ENCODE measurements at regions not wholly inside any gene's neighbourhood (a gene's known extent, or its start where the extent isn't known, plus 50 kb on each side); places are given as distances from the start of the nearest gene placed in this dataset.

DNA sequence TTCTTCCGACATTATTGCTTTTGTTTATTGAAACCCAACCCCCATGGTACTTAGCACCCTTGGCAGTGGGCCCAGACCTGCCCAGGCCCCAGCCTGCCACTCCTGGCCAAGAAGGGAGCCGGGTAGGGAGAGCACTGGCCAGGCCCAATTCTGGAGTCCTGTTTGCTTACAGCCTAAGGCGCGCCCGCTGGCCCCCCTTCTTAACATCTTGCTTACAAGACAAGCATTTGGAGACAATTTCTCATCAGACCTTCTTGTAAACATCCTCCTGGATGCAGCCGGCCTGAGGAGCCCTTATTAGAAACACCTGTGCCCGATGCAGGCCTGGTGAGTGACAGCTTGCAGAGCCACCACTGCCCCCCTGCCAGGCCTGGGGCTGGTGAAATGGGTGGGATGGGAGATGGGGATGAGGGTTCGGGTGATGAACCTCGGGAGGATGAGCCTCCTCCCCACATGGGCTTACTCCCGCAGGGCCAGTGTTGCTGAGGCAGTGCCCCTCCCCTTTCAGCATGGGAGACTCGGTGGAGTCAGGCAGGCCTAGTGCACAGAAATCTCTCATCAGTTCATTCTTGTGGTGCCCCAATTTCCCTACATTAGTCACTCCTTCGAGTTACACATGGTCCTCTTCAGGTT, 217.5 kb downstream of the CYP26B1 start (continued):
- TF ChIP-seq, protein P1, sequence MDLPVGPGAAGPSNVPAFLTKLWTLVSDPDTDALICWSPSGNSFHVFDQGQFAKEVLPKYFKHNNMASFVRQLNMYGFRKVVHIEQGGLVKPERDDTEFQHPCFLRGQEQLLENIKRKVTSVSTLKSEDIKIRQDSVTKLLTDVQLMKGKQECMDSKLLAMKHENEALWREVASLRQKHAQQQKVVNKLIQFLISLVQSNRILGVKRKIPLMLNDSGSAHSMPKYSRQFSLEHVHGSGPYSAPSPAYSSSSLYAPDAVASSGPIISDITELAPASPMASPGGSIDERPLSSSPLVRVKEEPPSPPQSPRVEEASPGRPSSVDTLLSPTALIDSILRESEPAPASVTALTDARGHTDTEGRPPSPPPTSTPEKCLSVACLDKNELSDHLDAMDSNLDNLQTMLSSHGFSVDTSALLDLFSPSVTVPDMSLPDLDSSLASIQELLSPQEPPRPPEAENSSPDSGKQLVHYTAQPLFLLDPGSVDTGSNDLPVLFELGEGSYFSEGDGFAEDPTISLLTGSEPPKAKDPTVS (IDR thresholded peaks at IDR 0.05; ENCODE audit: low read depth, low read length) = no peak
- TF ChIP-seq NFXL1 (IDR thresholded peaks at IDR 0.05; ENCODE audit: borderline replicate concordance) (no peak), NFIC (IDR thresholded peaks at IDR 0.05; ENCODE audit: low read depth, low read length) (no peak), ZNF24 (IDR thresholded peaks at IDR 0.05) (no peak), ZNF207 (IDR thresholded peaks at IDR 0.05; ENCODE audit: borderline replicate concordance) (no peak), TARDBP (IDR thresholded peaks at IDR 0.05; ENCODE audit: borderline replicate concordance) (no peak), ZNF274 (IDR thresholded peaks at IDR 0.05; ENCODE audit: insufficient read depth, insufficient read length) (no peak)
- TF ChIP-seq, protein P2, sequence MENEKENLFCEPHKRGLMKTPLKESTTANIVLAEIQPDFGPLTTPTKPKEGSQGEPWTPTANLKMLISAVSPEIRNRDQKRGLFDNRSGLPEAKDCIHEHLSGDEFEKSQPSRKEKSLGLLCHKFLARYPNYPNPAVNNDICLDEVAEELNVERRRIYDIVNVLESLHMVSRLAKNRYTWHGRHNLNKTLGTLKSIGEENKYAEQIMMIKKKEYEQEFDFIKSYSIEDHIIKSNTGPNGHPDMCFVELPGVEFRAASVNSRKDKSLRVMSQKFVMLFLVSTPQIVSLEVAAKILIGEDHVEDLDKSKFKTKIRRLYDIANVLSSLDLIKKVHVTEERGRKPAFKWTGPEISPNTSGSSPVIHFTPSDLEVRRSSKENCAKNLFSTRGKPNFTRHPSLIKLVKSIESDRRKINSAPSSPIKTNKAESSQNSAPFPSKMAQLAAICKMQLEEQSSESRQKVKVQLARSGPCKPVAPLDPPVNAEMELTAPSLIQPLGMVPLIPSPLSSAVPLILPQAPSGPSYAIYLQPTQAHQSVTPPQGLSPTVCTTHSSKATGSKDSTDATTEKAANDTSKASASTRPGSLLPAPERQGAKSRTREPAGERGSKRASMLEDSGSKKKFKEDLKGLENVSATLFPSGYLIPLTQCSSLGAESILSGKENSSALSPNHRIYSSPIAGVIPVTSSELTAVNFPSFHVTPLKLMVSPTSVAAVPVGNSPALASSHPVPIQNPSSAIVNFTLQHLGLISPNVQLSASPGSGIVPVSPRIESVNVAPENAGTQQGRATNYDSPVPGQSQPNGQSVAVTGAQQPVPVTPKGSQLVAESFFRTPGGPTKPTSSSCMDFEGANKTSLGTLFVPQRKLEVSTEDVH (IDR thresholded peaks at IDR 0.05; ENCODE audit: low read depth, partially characterized antibody) = no peak
- TF ChIP-seq, protein P3, sequence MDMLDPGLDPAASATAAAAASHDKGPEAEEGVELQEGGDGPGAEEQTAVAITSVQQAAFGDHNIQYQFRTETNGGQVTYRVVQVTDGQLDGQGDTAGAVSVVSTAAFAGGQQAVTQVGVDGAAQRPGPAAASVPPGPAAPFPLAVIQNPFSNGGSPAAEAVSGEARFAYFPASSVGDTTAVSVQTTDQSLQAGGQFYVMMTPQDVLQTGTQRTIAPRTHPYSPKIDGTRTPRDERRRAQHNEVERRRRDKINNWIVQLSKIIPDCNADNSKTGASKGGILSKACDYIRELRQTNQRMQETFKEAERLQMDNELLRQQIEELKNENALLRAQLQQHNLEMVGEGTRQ (IDR thresholded peaks at IDR 0.05; ENCODE audit: borderline replicate concordance, low read depth, low read length) = no peak
- TF ChIP-seq, protein P4, sequence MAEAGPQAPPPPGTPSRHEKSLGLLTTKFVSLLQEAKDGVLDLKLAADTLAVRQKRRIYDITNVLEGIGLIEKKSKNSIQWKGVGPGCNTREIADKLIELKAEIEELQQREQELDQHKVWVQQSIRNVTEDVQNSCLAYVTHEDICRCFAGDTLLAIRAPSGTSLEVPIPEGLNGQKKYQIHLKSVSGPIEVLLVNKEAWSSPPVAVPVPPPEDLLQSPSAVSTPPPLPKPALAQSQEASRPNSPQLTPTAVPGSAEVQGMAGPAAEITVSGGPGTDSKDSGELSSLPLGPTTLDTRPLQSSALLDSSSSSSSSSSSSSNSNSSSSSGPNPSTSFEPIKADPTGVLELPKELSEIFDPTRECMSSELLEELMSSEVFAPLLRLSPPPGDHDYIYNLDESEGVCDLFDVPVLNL (IDR thresholded peaks at IDR 0.05; ENCODE audit: low read depth, low read length) = no peak

All from GM12878 (cell line).